ENCODE measurements at regions not wholly inside any gene's neighbourhood (a gene's known extent, or its start where the extent isn't known, plus 50 kb on each side); places are given as distances from the start of the nearest gene placed in this dataset.

- no peaks in the 10 kb centered on the region for H3K36me3 ChIP-seq
- intact Hi-C loops (cut with DNase I; ENCODE audit: low total_unique reads) = no loop called here
- no peaks in the 10 kb centered on the region for H3K4me1 ChIP-seq
- peak overlapping the region; percentile 38 to 49 for H3K27ac ChIP-seq
- no peak for TF ChIP-seq CTCF (IDR thresholded peaks at IDR 0.05)
- TF ChIP-seq POLR2A (IDR thresholded peaks at IDR 0.05) = no peak
- no peak for DNase-seq
- H3K9me3 ChIP-seq = peaks cover 0 to 4% of the 10 kb centered on the region in 2 donors
- no peak overlapping the region for H3K4me3 ChIP-seq
- no peaks in the 10 kb centered on the region for H3K27me3 ChIP-seq
These were observed 104.6 kb upstream of the COL3A1 start for GRCh38 chr2:188869550-188869949.

- no peaks in the 10 kb centered on the region for H3K4me1 ChIP-seq
- no peaks in the 10 kb centered on the region for H3K36me3 ChIP-seq
- TF ChIP-seq CTCF (IDR thresholded peaks at IDR 0.05) = no peak
- no peak for TF ChIP-seq POLR2A (IDR thresholded peaks at IDR 0.05)
- intact Hi-C loops (cut with DNase I; ENCODE audit: low total_unique reads) = no loop called here
- H3K27me3 ChIP-seq = no peaks in the 10 kb centered on the region
- H3K9me3 ChIP-seq = peaks cover 0 to 4% of the 10 kb centered on the region in 2 donors
- no peak for DNase-seq
- no peak overlapping the region for H3K27ac ChIP-seq
- H3K4me3 ChIP-seq = no peak overlapping the region
These were observed 103.9 kb upstream of the COL3A1 start for GRCh38 chr2:188870289-188870688.

GRCh38 chr2:188875104-188875503, 99.1 kb upstream of the COL3A1 start:
- intact Hi-C loops (cut with DNase I; ENCODE audit: low total_unique reads) = no loop called here
- Histone ChIP-seq H3K27me3 (no peaks in the 10 kb centered on the region), H3K9me3 (no peaks in the 10 kb centered on the region), H3K27ac (no peak overlapping the region), H3K4me1 (no peaks in the 10 kb centered on the region), H3K4me3 (no peak overlapping the region), H3K36me3 (no peaks in the 10 kb centered on the region)
- TF ChIP-seq POLR2A (IDR thresholded peaks at IDR 0.05) (no peak), CTCF (IDR thresholded peaks at IDR 0.05) (no peak)
- no peak for DNase-seq

GRCh38 chr2:188878716-188879115, 95.5 kb upstream of the COL3A1 start:
- H3K27ac ChIP-seq = no peak overlapping the region
- no peak for TF ChIP-seq CTCF (IDR thresholded peaks at IDR 0.05)
- TF ChIP-seq POLR2A (IDR thresholded peaks at IDR 0.05) = no peak
- no peaks in the 10 kb centered on the region for H3K9me3 ChIP-seq
- no peak overlapping the region for H3K4me3 ChIP-seq
- H3K4me1 ChIP-seq = no peaks in the 10 kb centered on the region
- intact Hi-C loops (cut with DNase I; ENCODE audit: low total_unique reads) = no loop called here
- no peaks in the 10 kb centered on the region for H3K27me3 ChIP-seq
- H3K36me3 ChIP-seq = no peaks in the 10 kb centered on the region
- DNase-seq = no peak

GRCh38 chr2:188880740-188881139, 93.4 kb upstream of the COL3A1 start:
- no peaks in the 10 kb centered on the region for H3K9me3 ChIP-seq
- H3K36me3 ChIP-seq = no peaks in the 10 kb centered on the region
- H3K27me3 ChIP-seq = no peaks in the 10 kb centered on the region
- H3K27ac ChIP-seq = no peak overlapping the region
- H3K4me1 ChIP-seq = no peaks in the 10 kb centered on the region
- DNase-seq = no peak
- no peak overlapping the region for H3K4me3 ChIP-seq
- TF ChIP-seq CTCF (IDR thresholded peaks at IDR 0.05) (no peak), POLR2A (IDR thresholded peaks at IDR 0.05) (no peak)
- intact Hi-C loops (cut with DNase I; ENCODE audit: low total_unique reads) = no loop called here
